Skin of body (tissue), 2 donors: ENCODE measurements at regions not wholly inside any gene's neighbourhood (a gene's known extent, or its start where the extent isn't known, plus 50 kb on each side); places are given as distances from the start of the nearest gene placed in this dataset. TPM values are rescaled to one million over a fixed set of nuclear protein-coding genes. Genes with fewer than 3 reads are reported as not detected.

Experiments used
- DNase-seq: peaks from one replicate; lab custom pipeline; 2025; lab: John Stamatoyannopoulos, UW
- small RNA-seq: library from RNA; depleted of rRNA; stranded (forward); fragments of <200 nt; gene quantifications from one replicate; pipeline ENCODE3, GENCODE V24; 2014; ENCODE audit warnings: low replicate concordance

GRCh38 chr4:114527170-114527569, 71.4 kb upstream of the UGT8 start:
- no peak for DNase-seq

DNA sequence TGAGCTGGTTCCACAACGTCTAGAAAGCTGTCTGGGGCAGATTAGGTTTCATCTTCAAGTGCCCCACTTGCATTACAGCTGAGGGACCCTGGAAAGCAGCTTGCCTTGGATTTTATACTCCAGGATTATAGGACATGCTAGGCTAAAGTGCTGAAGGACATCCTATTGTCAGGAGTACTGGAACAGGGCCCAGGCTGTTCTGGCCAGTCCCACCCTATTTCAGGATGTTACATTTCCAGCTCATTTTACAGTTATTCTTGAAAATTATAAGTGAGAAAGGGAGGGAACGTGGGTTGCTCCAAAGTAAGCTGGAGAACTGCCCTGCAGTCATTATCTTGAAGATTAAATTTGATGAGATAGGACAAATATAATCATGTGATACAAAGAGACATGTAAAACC, 71.0 kb upstream of the UGT8 start:
- DNase-seq: no peak

GRCh38 chr4:114535725-114536124, 62.9 kb upstream of the UGT8 start:
- DNase-seq: no peak

DNA sequence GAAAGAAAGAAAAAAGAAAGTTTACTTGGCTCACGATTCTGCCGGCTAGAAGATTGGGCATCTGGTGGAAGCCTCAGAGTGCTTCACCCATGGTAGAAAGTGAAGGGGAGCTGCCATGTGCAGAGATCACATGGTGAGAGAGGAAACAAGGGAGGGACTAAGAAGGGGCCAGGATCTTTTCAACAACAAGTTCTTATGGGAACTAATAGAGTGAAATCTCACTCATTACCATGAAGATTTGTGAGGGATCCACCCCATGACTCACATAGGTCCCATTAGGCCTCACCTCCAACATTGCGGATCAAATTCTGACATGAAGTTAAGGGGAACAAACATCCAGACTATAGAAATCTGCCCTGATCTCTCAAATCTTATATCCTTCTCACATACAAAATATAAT, 61.3 kb upstream of the UGT8 start:
- DNase-seq: no peak

DNA sequence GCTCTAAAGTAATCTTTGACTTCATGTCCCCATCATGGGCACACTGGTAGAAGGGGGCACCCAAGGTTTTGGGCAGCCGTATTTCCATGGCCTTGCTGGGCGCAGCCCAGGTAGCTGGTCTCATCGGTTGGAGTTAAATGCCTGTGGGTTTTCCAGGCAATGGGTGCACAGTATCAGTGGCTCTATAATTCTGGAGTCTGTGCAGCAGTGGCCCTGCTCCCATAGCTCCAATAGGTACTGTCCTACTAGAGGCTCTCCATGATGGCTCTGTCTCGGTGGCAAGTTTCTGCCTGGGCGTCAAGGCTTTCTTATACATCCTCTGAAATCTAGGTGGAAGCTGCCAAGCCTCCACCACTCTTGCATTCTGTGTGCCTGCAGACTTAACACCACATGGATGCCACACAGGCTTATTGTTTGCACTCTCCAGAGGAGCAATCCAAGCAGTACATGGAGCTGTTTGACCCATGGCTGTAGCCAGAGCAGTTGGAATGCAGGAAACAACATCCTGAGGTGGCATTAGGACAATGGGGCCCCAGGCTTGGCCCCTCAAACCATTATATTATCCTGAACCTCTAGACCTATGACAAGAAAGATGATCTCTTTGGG, 60.5 kb upstream of the UGT8 start:
- DNase-seq: no peak

- no peak for DNase-seq
Measured at GRCh38 chr4:114539985-114540384, 58.6 kb upstream of the UGT8 start.

- DNase-seq: no peak
Measured at GRCh38 chr4:114547340-114548134, 51.1 kb upstream of the UGT8 start.

Small RNAs in the stretch of these regions (small RNA-seq; reads per million reads assigned to genes)
- not detected for gene AC093815.1
